CD8-positive, alpha-beta memory T cell (primary cell): ENCODE measurements at regions not wholly inside any gene's neighbourhood (a gene's known extent, or its start where the extent isn't known, plus 50 kb on each side); places are given as distances from the start of the nearest gene placed in this dataset.

Experiments used
- CTCF ChIA-PET: fragments of 350-600 bp; sonication (Branson Sonifier 250); formaldehyde crosslinking; loops from one replicate; lab custom pipeline; 2021; ENCODE audit warnings: antibody characterized with exemption; lab: Charles Lee
- POLR2A ChIA-PET: fragments of 350-600 bp; sonication (Branson Sonifier 250); formaldehyde crosslinking; loops from one replicate; lab custom pipeline; 2021; ENCODE audit warnings: antibody characterized with exemption; lab: Charles Lee
- DNase-seq, 5 donors: peaks; one replicate each; pipeline versions ENCODE4 v3.0.0 to v3.0.0-alpha.2; 2020 to 2022; ENCODE audit warnings: mixed read lengths in 1 of 5
- H3K27ac ChIP-seq: one replicate; pipeline ENCODE4 v1.7.0; 2013; ENCODE audit warnings: low read depth, mild to moderate bottlenecking, low read length, moderate library complexity
- H3K27me3 ChIP-seq: 2 replicates; pipeline ENCODE4 v1.7.0; 2013; ENCODE audit warnings: low read length, mild to moderate bottlenecking; ENCODE audit not compliant: insufficient read depth, poor library complexity, severe bottlenecking
- H3K36me3 ChIP-seq: 2 replicates; pipeline ENCODE4 v1.7.0; 2013; ENCODE audit warnings: mild to moderate bottlenecking, low read length, moderate library complexity; ENCODE audit not compliant: insufficient read depth
- H3K4me1 ChIP-seq: 2 replicates; pipeline ENCODE4 v1.7.0; 2013; ENCODE audit warnings: mild to moderate bottlenecking, low read length, moderate library complexity; ENCODE audit not compliant: insufficient read depth
- H3K4me3 ChIP-seq: 2 replicates; pipeline ENCODE4 v1.7.0; 2013; ENCODE audit warnings: mild to moderate bottlenecking, low read length
- H3K9me3 ChIP-seq: 2 replicates; pipeline ENCODE4 v1.7.0; 2013; ENCODE audit warnings: mild to moderate bottlenecking, low read length
- H3K27ac Mint-ChIP-seq, 8 donors: one replicate each; pipeline ENCODE4 v1.8.0; 2020 to 2021; ENCODE audit warnings: mixed read lengths in 8 of 8, mild to moderate bottlenecking in 6 of 8, inconsistent platforms in 3 of 8, moderate library complexity in 3 of 8
- H3K27me3 Mint-ChIP-seq, 2 donors: one replicate each; pipeline ENCODE4 v1.8.0; 2020 to 2021; ENCODE audit warnings: mixed read lengths in 2 of 2, mild to moderate bottlenecking in 1 of 2, moderate library complexity in 1 of 2
- H3K36me3 Mint-ChIP-seq, 3 donors: one replicate each; pipeline ENCODE4 v1.8.0; 2020 to 2021; ENCODE audit warnings: mixed read lengths in 3 of 3, inconsistent platforms in 1 of 3, mild to moderate bottlenecking in 1 of 3
- H3K4me1 Mint-ChIP-seq, 3 donors: one replicate each; pipeline ENCODE4 v1.8.0; 2020 to 2021; ENCODE audit warnings: mixed read lengths in 3 of 3, inconsistent platforms in 1 of 3, mild to moderate bottlenecking in 1 of 3
- H3K4me3 Mint-ChIP-seq, 7 donors: one replicate each; pipeline ENCODE4 v1.8.0; 2020 to 2021; ENCODE audit warnings: mixed read lengths in 7 of 7, mild to moderate bottlenecking in 6 of 7, moderate library complexity in 4 of 7, inconsistent platforms in 2 of 7
- H3K9me3 Mint-ChIP-seq, 5 donors: one replicate each; pipeline ENCODE4 v1.8.0; 2020 to 2022; ENCODE audit warnings: mixed read lengths in 5 of 5, mild to moderate bottlenecking in 3 of 5, moderate library complexity in 2 of 5, inconsistent platforms in 1 of 5

DNA sequence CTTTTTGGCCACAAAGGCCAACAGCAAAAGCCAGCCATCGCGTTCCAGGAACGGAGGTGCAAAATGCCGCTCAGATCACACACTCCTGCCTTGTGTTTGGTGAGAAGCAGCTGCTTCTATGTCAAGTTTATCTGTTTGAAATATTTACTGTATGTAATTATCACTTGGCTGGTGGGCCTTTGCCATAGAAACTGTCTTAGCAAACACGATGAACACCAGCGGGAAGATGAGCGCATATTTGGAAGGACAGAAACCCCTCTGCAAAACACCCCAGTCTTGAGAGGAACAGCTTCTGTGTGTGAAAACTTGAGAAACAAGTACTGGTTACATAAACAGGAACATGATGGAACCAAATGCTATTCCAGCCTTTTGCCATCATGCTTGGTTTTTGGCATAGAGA is 59.7 kb downstream of the SCG2 start:
- Mint-ChIP-seq H3K4me3 (no peak overlapping the region), H3K9me3 (peaks cover 0 to 4% (median 0%) of the 10 kb centered on the region in 5 donors), H3K4me1 (no peaks in the 10 kb centered on the region), H3K27ac (no peak overlapping the region), H3K27me3 (no peaks in the 10 kb centered on the region), H3K36me3 (no peaks in the 10 kb centered on the region)
- Histone ChIP-seq H3K27me3 (no peaks in the 10 kb centered on the region), H3K36me3 (no peaks in the 10 kb centered on the region), H3K9me3 (no peaks in the 10 kb centered on the region), H3K4me3 (no peak overlapping the region), H3K27ac (no peak overlapping the region), H3K4me1 (no peaks in the 10 kb centered on the region)
- no peak for DNase-seq
- POLR2A ChIA-PET = no interaction called here
- CTCF ChIA-PET = no interaction called here

DNA sequence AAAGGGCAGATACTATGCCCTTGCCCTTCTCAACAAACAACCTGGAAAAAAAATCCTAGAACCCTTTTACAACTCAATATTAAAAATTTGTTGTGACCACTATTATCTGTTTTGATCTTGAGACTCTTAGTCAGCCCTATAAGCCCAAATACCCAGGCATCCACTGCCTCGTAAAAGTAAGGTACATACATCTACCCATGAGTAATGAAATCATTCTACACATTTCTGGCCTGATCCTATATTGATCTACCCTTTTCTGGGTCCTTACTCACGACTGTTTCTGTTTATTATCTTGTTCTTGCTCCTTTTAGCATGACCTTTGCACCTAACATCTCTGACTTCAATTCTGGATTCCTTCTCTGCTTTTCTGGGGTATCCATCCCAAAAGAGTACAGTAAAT is 56.8 kb downstream of the SCG2 start:
- peaks cover 0 to 4% (median 0%) of the 10 kb centered on the region in 5 donors for H3K9me3 Mint-ChIP-seq
- H3K27me3 ChIP-seq = no peaks in the 10 kb centered on the region
- no peaks in the 10 kb centered on the region for H3K36me3 Mint-ChIP-seq
- H3K4me3 ChIP-seq = no peak overlapping the region
- H3K36me3 ChIP-seq = no peaks in the 10 kb centered on the region
- CTCF ChIA-PET = no interaction called here
- no peaks in the 10 kb centered on the region for H3K4me1 Mint-ChIP-seq
- H3K27ac ChIP-seq = no peak overlapping the region
- H3K27me3 Mint-ChIP-seq = no peaks in the 10 kb centered on the region
- POLR2A ChIA-PET = no interaction called here
- DNase-seq = no peak
- no peak overlapping the region for H3K4me3 Mint-ChIP-seq
- H3K4me1 ChIP-seq = no peaks in the 10 kb centered on the region
- H3K27ac Mint-ChIP-seq = no peak overlapping the region
- no peaks in the 10 kb centered on the region for H3K9me3 ChIP-seq

DNA sequence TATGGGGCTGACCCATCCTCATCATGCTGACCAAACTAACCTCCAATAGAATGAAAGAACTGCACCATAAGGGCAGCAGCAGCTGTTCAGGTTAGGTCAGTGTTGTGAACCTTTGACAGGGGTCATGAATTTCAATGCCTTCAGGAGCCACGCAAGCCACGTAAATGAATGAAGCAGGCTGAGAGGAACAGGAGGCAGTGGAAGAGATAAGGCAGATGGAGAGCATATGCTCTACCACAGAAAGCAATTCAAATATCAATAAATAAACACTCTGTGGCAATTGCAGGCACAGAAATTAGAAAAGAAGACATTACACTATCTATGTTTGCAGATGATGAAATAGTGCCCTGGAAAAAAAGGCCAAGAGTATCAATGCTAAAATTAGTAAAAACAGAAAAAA is 56.3 kb downstream of the SCG2 start:
- Mint-ChIP-seq H3K27me3 (no peaks in the 10 kb centered on the region), H3K9me3 (peaks cover 0 to 2% (median 0%) of the 10 kb centered on the region in 5 donors)

More for the DNA sequence above, 56.3 kb downstream of the SCG2 start:
- Mint-ChIP-seq H3K27ac (no peak overlapping the region), H3K4me1 (no peaks in the 10 kb centered on the region), H3K36me3 (no peaks in the 10 kb centered on the region), H3K4me3 (no peak overlapping the region)
- Histone ChIP-seq H3K9me3 (no peaks in the 10 kb centered on the region), H3K4me1 (no peaks in the 10 kb centered on the region), H3K36me3 (no peaks in the 10 kb centered on the region), H3K4me3 (no peak overlapping the region), H3K27ac (no peak overlapping the region), H3K27me3 (no peaks in the 10 kb centered on the region)
- ChIA-PET POLR2A (no interaction called here), CTCF (no interaction called here)
- no peak for DNase-seq
